SK-N-SH (cell line): ENCODE measurements at regions not wholly inside any gene's neighbourhood (a gene's known extent, or its start where the extent isn't known, plus 50 kb on each side); places are given as distances from the start of the nearest gene placed in this dataset.

Experiments used
- CTCF ChIA-PET: fragments of 300-600, 350-600 bp; formaldehyde crosslinking; extraction: SDS; loops from one replicate; lab custom pipeline; 2021; lab: Yijun Ruan, JAX
- POLR2A ChIA-PET: fragments of 350-600 bp; sonication (Branson Sonifier 250); formaldehyde crosslinking; extraction: SDS; loops from one replicate; lab custom pipeline; 2020; ENCODE audit warnings: antibody characterized with exemption, inconsistent platforms; lab: Yijun Ruan, JAX
- DNase-seq: peaks from one replicate; pipeline ENCODE4 v3.0.0; 2012
- H2AFZ ChIP-seq: fragments of 200-600 bp; sonication (generic); 2 replicates; pipeline ENCODE4 v1.8.1; 2016; ENCODE audit warnings: antibody characterized with exemption, mild to moderate bottlenecking, low read depth
- H3F3A ChIP-seq: fragments of 200-600 bp; sonication (generic); replicated peaks from 2 replicates; pipeline ENCODE3; 2016; ENCODE audit warnings: antibody characterized with exemption, mild to moderate bottlenecking; ENCODE audit not compliant: insufficient read depth
- H3K27ac ChIP-seq, 2 experiments: fragments of 200-500 bp in 1 of 2; fragments of 200-600 bp in 1 of 2; sonication (Bioruptor generic) in 1 of 2; sonication (generic), shearing (Covaris generic) in 1 of 2; 2 replicates each; pipeline versions ENCODE4 v1.5.1 to v1.6.1; 2014 to 2016; ENCODE audit warnings: low read depth in 2 of 2, inconsistent platforms in 1 of 2, low read length in 1 of 2, mild to moderate bottlenecking in 1 of 2, mixed read lengths in 1 of 2
- H3K27me3 ChIP-seq: fragments of 200-600 bp; sonication (generic), shearing (Covaris generic); 2 replicates; pipeline ENCODE4 v1.6.1; 2016; ENCODE audit warnings: mixed run types; ENCODE audit not compliant: insufficient read depth
- H3K36me3 ChIP-seq, 2 experiments: fragments of 200-500 bp in 1 of 2; fragments of 200-600 bp in 1 of 2; sonication (Bioruptor generic) in 1 of 2; sonication (generic) in 1 of 2; replicated peaks in 1 of 2; 2 replicates each; pipeline versions ENCODE3 to v1.5.1; 2014 to 2016; ENCODE audit warnings: low read length in 1 of 2, mild to moderate bottlenecking in 1 of 2; ENCODE audit not compliant: insufficient read depth in 2 of 2, control insufficient read depth in 1 of 2
- H3K4me1 ChIP-seq, 2 experiments: fragments of 200-500 bp in 1 of 2; fragments of 200-600 bp in 1 of 2; sonication (Bioruptor generic) in 1 of 2; sonication (generic), shearing (Covaris generic) in 1 of 2; 2 replicates each; pipeline versions ENCODE4 v1.5.1 to v1.6.1; 2014 to 2016; ENCODE audit warnings: low read depth in 1 of 2, low read length in 1 of 2, mixed run types in 1 of 2; ENCODE audit not compliant: insufficient read depth in 2 of 2, control insufficient read depth in 1 of 2
- H3K4me2 ChIP-seq: fragments of 200-600 bp; sonication (generic), shearing (Covaris generic); 2 replicates; pipeline ENCODE4 v1.6.1; 2017; ENCODE audit warnings: mixed run types
- H3K4me3 ChIP-seq, 2 experiments: fragments of 200-500 bp in 1 of 2; fragments of 200-600 bp in 1 of 2; sonication (Bioruptor generic) in 1 of 2; sonication (generic), shearing (Covaris generic) in 1 of 2; 2 replicates each; pipeline versions ENCODE4 v1.5.1 to v1.8.1; 2014 to 2016; ENCODE audit warnings: low read depth in 2 of 2, inconsistent platforms in 1 of 2, low read length in 1 of 2, mild to moderate bottlenecking in 1 of 2, mixed read lengths in 1 of 2, moderate library complexity in 1 of 2
- H3K79me2 ChIP-seq: fragments of 200-600 bp; sonication (generic); 2 replicates; pipeline ENCODE4 v1.8.1; 2017; ENCODE audit warnings: mild to moderate bottlenecking; ENCODE audit not compliant: insufficient read depth
- H3K9ac ChIP-seq: fragments of 200-600 bp; sonication (generic); 2 replicates; pipeline ENCODE4 v1.6.1; 2017; ENCODE audit warnings: mixed run types
- H3K9me2 ChIP-seq: fragments of 200-600 bp; sonication (generic); 2 replicates; pipeline ENCODE4 v1.6.1; 2017; ENCODE audit warnings: mixed run types
- H3K9me3 ChIP-seq: fragments of 200-600 bp; sonication (generic); 2 replicates; pipeline ENCODE4 v1.6.1; 2017; ENCODE audit warnings: mixed run types, mild to moderate bottlenecking, moderate library complexity
- H4K20me1 ChIP-seq: fragments of 200-600 bp; sonication (generic); 2 replicates; pipeline ENCODE4 v1.6.1; 2017; ENCODE audit warnings: mild to moderate bottlenecking, mixed run types; ENCODE audit not compliant: insufficient read depth
- EZH2phosphoT487 ChIP-seq: fragments of 200-600 bp; sonication (generic); IDR thresholded peaks from 2 replicates; pipeline ENCODE4 v1.6.1; 2017; ENCODE audit warnings: low read depth, mixed run types, mild to moderate bottlenecking, antibody characterized with exemption, moderate library complexity, borderline replicate concordance
- FOSL2 ChIP-seq: IDR thresholded peaks from 2 replicates; pipeline ENCODE4 v1.4.0; 2012; ENCODE audit warnings: low read depth, mild to moderate bottlenecking, moderate library complexity, borderline replicate concordance
- FOXJ3 ChIP-seq: sonication (generic); formaldehyde crosslinking; IDR thresholded peaks from 2 replicates; pipeline ENCODE4 v1.5.1; 2020; ENCODE audit warnings: mild to moderate bottlenecking, missing genetic modification reagents
- FOXM1 ChIP-seq: IDR thresholded peaks from 2 replicates; pipeline ENCODE4 v1.4.0; 2012; ENCODE audit warnings: low read depth, mild to moderate bottlenecking
- MAX ChIP-seq: IDR thresholded peaks from 2 replicates; pipeline ENCODE4 v1.4.0; 2012; ENCODE audit warnings: low read depth
- MEF2A ChIP-seq: IDR thresholded peaks from 2 replicates; pipeline ENCODE4 v1.4.0; 2012; ENCODE audit warnings: low read depth, borderline replicate concordance
- MXI1 ChIP-seq: IDR thresholded peaks from 2 replicates; pipeline ENCODE4 v1.6.1; 2012; ENCODE audit warnings: mild to moderate bottlenecking, low read depth, low read length, improper control_type of control experiment
- PBX3 ChIP-seq: IDR thresholded peaks from 2 replicates; pipeline ENCODE4; 2012
- RAD21 ChIP-seq: IDR thresholded peaks from 2 replicates; pipeline ENCODE4 v1.6.1; 2012; ENCODE audit warnings: mild to moderate bottlenecking, low read length
- RFX5 ChIP-seq: IDR thresholded peaks from 2 replicates; pipeline ENCODE4 v1.6.1; 2012; ENCODE audit warnings: mild to moderate bottlenecking, improper control_type of control experiment, low read length
- SIN3A ChIP-seq: IDR thresholded peaks from 2 replicates; pipeline ENCODE4 v1.6.1; 2012; ENCODE audit warnings: low read depth, mild to moderate bottlenecking, low read length, moderate library complexity, borderline replicate concordance
- TAF1 ChIP-seq: IDR thresholded peaks from 2 replicates; pipeline ENCODE4 v1.6.1; 2012; ENCODE audit warnings: low read depth, mild to moderate bottlenecking, low read length, moderate library complexity, borderline replicate concordance
- TCF12 ChIP-seq: IDR thresholded peaks from 2 replicates; pipeline ENCODE4 v1.4.0; 2012
- USF1 ChIP-seq: IDR thresholded peaks from 2 replicates; pipeline ENCODE4 v1.4.0; 2012; ENCODE audit warnings: low read depth, borderline replicate concordance
- WGBS: methylation state at CpG from one replicate; pipeline ENCODE4 v1.1.6; 2017; ENCODE audit warnings: low lambda C conversion rate; 5-methylcytosine and 5-hydroxymethylcytosine counted together

- H3K4me3 ChIP-seq, result no peak overlapping the region
- H3K36me3 ChIP-seq, result no peaks in the 10 kb centered on the region
- H3K9me3 ChIP-seq, result no peaks in the 10 kb centered on the region
- H3K9ac ChIP-seq, result no peak overlapping the region
- H4K20me1 ChIP-seq, result no peaks in the 10 kb centered on the region
- no peaks in the 10 kb centered on the region for H3K9me2 ChIP-seq
- H3K27ac ChIP-seq, result no peak overlapping the region
- no peaks in the 10 kb centered on the region for H3K79me2 ChIP-seq
- H3F3A ChIP-seq, result no peaks in the 10 kb centered on the region
- peaks cover 59% of the 10 kb centered on the region; the same call in 1 of the 2 replicates for H3K27me3 ChIP-seq
- ChIA-PET POLR2A (no interaction called here), CTCF (no interaction called here)
- no peak for DNase-seq
- TF ChIP-seq MAX (no peak), MXI1 (no peak), FOXM1 (no peak), USF1 (no peak), PBX3 (no peak), FOXJ3 (CRISPR knock-in tag) (no peak), TCF12 (no peak), MEF2A (no peak), RFX5 (no peak), TAF1 (no peak), EZH2phosphoT487 (no peak), RAD21 (no peak), FOSL2 (no peak), SIN3A (no peak)
- 0% methylated on average over 9 of the region's 9 CpGs for WGBS
- no peak overlapping the region for H3K4me2 ChIP-seq
- H2AFZ ChIP-seq, result no peak overlapping the region
- no peaks in the 10 kb centered on the region for H3K4me1 ChIP-seq
These were observed 158.2 kb upstream of the SALL3 start for GRCh38 chr18:78821396-78821795.

GRCh38 chr18:78822171-78822948, 157.3 kb upstream of the SALL3 start:
- no peak overlapping the region for H3K4me3 ChIP-seq
- TF ChIP-seq FOSL2 (no peak), TAF1 (no peak)
- no peak for DNase-seq
- H4K20me1 ChIP-seq, result no peaks in the 10 kb centered on the region
- H3K79me2 ChIP-seq, result no peaks in the 10 kb centered on the region
- H3K27ac ChIP-seq, result no peak overlapping the region
- no peaks in the 10 kb centered on the region for H3K9me3 ChIP-seq
- no peaks in the 10 kb centered on the region for H3F3A ChIP-seq
- no peak overlapping the region for H2AFZ ChIP-seq
- peaks cover 67% of the 10 kb centered on the region; the same call in 1 of the 2 replicates for H3K27me3 ChIP-seq
- ChIA-PET POLR2A (no interaction called here), CTCF (no interaction called here)
- H3K4me2 ChIP-seq, result no peak overlapping the region
- no peaks in the 10 kb centered on the region for H3K9me2 ChIP-seq
- H3K4me1 ChIP-seq, result no peaks in the 10 kb centered on the region
- no peaks in the 10 kb centered on the region for H3K36me3 ChIP-seq
- 7% methylated on average over 21 of the region's 27 CpGs for WGBS
- H3K9ac ChIP-seq, result no peak overlapping the region
